ENCODE measurements at regions not wholly inside any gene's neighbourhood (a gene's known extent, or its start where the extent isn't known, plus 50 kb on each side); places are given as distances from the start of the nearest gene placed in this dataset.

DNA sequence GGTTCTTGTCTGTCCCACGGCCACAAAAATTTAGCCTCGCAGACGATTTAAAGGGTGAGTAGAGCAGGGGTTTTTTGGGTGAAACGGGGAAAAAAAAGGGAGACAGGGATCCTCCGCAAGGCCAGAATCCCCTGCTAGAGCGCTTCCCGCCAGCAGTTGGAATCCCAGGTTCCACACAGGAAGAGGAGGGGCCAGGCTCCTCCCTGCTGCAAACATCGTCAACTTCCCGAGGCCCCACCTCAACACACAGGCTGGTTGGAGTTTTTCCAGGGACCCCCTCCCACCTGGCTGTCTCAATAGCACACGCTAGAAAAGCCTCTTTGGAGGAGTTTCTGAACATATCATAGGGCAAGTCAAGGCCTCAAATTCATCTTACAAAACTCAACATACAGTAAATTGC, 112.7 kb downstream of the MTERF1 start:
- TF ChIP-seq YY1 (IDR thresholded peaks at IDR 0.05; ENCODE audit: low read depth) (no peak), RAD21 (IDR thresholded peaks at IDR 0.05; ENCODE audit: low read depth) (no peak), TAF1 (IDR thresholded peaks at IDR 0.05; ENCODE audit: low read depth) (no peak), TEAD4 (IDR thresholded peaks at IDR 0.05) (no peak), EP300 (IDR thresholded peaks at IDR 0.05; ENCODE audit: borderline replicate concordance) (no peak), CEBPB (IDR thresholded peaks at IDR 0.05) (no peak), EGR1 (IDR thresholded peaks at IDR 0.05) (no peak)
- TF ChIP-seq, protein P1, sequence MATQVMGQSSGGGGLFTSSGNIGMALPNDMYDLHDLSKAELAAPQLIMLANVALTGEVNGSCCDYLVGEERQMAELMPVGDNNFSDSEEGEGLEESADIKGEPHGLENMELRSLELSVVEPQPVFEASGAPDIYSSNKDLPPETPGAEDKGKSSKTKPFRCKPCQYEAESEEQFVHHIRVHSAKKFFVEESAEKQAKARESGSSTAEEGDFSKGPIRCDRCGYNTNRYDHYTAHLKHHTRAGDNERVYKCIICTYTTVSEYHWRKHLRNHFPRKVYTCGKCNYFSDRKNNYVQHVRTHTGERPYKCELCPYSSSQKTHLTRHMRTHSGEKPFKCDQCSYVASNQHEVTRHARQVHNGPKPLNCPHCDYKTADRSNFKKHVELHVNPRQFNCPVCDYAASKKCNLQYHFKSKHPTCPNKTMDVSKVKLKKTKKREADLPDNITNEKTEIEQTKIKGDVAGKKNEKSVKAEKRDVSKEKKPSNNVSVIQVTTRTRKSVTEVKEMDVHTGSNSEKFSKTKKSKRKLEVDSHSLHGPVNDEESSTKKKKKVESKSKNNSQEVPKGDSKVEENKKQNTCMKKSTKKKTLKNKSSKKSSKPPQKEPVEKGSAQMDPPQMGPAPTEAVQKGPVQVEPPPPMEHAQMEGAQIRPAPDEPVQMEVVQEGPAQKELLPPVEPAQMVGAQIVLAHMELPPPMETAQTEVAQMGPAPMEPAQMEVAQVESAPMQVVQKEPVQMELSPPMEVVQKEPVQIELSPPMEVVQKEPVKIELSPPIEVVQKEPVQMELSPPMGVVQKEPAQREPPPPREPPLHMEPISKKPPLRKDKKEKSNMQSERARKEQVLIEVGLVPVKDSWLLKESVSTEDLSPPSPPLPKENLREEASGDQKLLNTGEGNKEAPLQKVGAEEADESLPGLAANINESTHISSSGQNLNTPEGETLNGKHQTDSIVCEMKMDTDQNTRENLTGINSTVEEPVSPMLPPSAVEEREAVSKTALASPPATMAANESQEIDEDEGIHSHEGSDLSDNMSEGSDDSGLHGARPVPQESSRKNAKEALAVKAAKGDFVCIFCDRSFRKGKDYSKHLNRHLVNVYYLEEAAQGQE (IDR thresholded peaks at IDR 0.05; ENCODE audit: low read depth) = no peak
- TF ChIP-seq, protein P2, sequence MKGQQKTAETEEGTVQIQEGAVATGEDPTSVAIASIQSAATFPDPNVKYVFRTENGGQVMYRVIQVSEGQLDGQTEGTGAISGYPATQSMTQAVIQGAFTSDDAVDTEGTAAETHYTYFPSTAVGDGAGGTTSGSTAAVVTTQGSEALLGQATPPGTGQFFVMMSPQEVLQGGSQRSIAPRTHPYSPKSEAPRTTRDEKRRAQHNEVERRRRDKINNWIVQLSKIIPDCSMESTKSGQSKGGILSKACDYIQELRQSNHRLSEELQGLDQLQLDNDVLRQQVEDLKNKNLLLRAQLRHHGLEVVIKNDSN (IDR thresholded peaks at IDR 0.05) = no peak

Measured in Ishikawa (cell line).